ENCODE measurements at regions not wholly inside any gene's neighbourhood (a gene's known extent, or its start where the extent isn't known, plus 50 kb on each side); places are given as distances from the start of the nearest gene placed in this dataset.

DNA sequence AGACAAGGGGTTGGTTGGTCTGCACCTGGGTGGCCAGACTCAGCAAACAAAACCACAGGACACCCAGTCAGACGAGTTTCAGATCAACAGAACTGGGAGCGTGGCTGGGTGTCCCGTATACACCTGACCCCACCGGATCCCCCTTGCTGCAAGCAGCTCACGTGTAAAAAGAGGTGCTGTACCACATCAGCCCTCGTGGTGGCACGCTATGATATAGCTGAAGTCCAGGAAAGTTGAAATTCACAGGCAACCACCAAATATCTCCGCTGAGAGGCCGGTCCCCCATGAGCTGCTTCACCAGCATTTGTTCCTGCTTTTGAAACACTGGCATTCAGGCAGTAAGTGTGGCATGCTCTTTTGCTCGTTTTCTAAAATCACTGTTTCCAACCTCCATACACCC, 92.3 kb downstream of the TUBA3C start:
- Mint-ChIP-seq H3K27ac (no peak overlapping the region), H3K4me3 (no peak overlapping the region), H3K36me3 (ENCODE audit: low read depth) (peaks cover 2% of the 10 kb centered on the region), H3K9me3 (peaks cover 93% of the 10 kb centered on the region), H3K27me3 (ENCODE audit: insufficient read depth) (no peaks in the 10 kb centered on the region), H3K4me1 (no peaks in the 10 kb centered on the region)
- DNase-seq, result no peak
- no peaks in the 10 kb centered on the region for H3K4me1 ChIP-seq (ENCODE audit: control insufficient read depth, insufficient read depth, low read length)
- WGBS, 2 experiments (ENCODE audit: insufficient coverage in 1 of 2, insufficient read length in 1 of 2), result 64 to 69% methylated on average over 10 of the region's 10 CpGs
- H3K9ac ChIP-seq (ENCODE audit: extremely low read depth, low read length, poor library complexity, severe bottlenecking), result no peak overlapping the region
- H3K36me3 ChIP-seq (ENCODE audit: control insufficient read depth, insufficient read depth, low read length), result no peaks in the 10 kb centered on the region
- peaks cover 74% of the 10 kb centered on the region for H3K9me3 ChIP-seq (ENCODE audit: control insufficient read depth, low read length)
- no peak overlapping the region for H3K4me3 ChIP-seq (ENCODE audit: low read length)
- TF ChIP-seq CTCF (conservative IDR thresholded peaks at IDR 0.05), result no peak
- H3K27me3 ChIP-seq (ENCODE audit: control insufficient read depth, insufficient read depth, low read length, poor library complexity, severe bottlenecking), result no peaks in the 10 kb centered on the region
- no peak overlapping the region for H3K27ac ChIP-seq (ENCODE audit: low read depth, low read length)

DNA sequence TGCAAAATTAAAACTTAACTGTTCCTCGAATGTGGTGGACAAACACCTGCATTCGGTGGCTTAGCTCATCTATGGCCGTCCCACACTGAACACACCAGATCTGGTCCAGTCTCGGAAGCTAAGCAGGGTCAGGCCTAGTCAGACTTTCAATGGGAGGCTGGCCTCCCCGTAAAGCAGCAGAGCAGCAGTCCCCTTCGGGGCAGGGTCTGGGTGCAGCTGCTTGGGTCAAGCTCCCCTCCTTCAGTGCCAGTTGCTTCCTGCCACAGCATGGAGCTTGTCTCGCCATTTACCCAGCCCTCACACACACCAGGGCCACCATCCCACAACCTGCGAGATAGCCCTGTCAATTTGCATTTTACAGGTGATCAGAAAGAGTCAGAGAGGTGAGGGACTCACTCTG, 93.2 kb downstream of the TUBA3C start:
- H3K27me3 Mint-ChIP-seq (ENCODE audit: insufficient read depth), result no peaks in the 10 kb centered on the region
- peaks cover 2% of the 10 kb centered on the region for H3K36me3 Mint-ChIP-seq (ENCODE audit: low read depth)
- Histone ChIP-seq H3K36me3 (ENCODE audit: control insufficient read depth, insufficient read depth, low read length) (no peaks in the 10 kb centered on the region), H3K27ac (ENCODE audit: low read depth, low read length) (no peak overlapping the region), H3K9ac (ENCODE audit: extremely low read depth, low read length, poor library complexity, severe bottlenecking) (no peak overlapping the region), H3K27me3 (ENCODE audit: control insufficient read depth, insufficient read depth, low read length, poor library complexity, severe bottlenecking) (no peaks in the 10 kb centered on the region), H3K4me3 (ENCODE audit: low read length) (no peak overlapping the region), H3K4me1 (ENCODE audit: control insufficient read depth, insufficient read depth, low read length) (no peaks in the 10 kb centered on the region), H3K9me3 (ENCODE audit: control insufficient read depth, low read length) (peaks cover 74% of the 10 kb centered on the region)
- H3K27ac Mint-ChIP-seq, result no peak overlapping the region
- H3K9me3 Mint-ChIP-seq, result peaks cover 95% of the 10 kb centered on the region
- no peak for DNase-seq
- no peaks in the 10 kb centered on the region for H3K4me1 Mint-ChIP-seq
- TF ChIP-seq CTCF (conservative IDR thresholded peaks at IDR 0.05), result no peak
- no peak overlapping the region for H3K4me3 Mint-ChIP-seq
- 79% methylated on average over 8 of the region's 8 CpGs; no CpG with 5 or more reads in 1 of the 2 experiments for WGBS, 2 experiments (ENCODE audit: insufficient coverage in 1 of 2, insufficient read length in 1 of 2)

DNA sequence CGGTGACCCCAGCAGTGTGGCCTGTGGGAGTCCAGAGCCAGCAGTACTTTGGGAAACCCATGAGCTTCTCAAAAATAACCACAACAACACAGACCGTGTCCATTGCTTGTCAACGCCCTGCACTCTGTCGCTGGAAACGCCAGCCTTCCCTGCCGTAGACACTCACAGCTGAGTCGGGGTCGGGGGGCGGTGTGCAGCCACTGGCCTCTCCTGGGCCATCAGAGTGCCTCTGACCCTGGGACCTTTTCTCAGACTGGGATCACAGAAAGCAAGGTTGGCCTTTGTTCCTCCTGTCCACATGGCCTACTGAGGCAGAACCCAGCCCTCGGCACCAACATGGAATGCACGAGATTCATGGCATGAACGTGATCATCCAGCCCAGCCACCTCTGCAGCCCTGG, 95.7 kb downstream of the TUBA3C start:
- Histone ChIP-seq H3K27ac (ENCODE audit: low read depth, low read length) (no peak overlapping the region), H3K27me3 (ENCODE audit: control insufficient read depth, insufficient read depth, low read length, poor library complexity, severe bottlenecking) (no peaks in the 10 kb centered on the region), H3K4me1 (ENCODE audit: control insufficient read depth, insufficient read depth, low read length) (no peaks in the 10 kb centered on the region), H3K9me3 (ENCODE audit: control insufficient read depth, low read length) (peaks cover 77% of the 10 kb centered on the region), H3K9ac (ENCODE audit: extremely low read depth, low read length, poor library complexity, severe bottlenecking) (no peak overlapping the region), H3K4me3 (ENCODE audit: low read length) (no peak overlapping the region), H3K36me3 (ENCODE audit: control insufficient read depth, insufficient read depth, low read length) (no peaks in the 10 kb centered on the region)
- no peaks in the 10 kb centered on the region for H3K27me3 Mint-ChIP-seq (ENCODE audit: insufficient read depth)
- no peak for TF ChIP-seq CTCF (conservative IDR thresholded peaks at IDR 0.05)
- no peak overlapping the region for H3K27ac Mint-ChIP-seq
- H3K4me1 Mint-ChIP-seq, result no peaks in the 10 kb centered on the region
- H3K36me3 Mint-ChIP-seq (ENCODE audit: low read depth), result peaks cover 2% of the 10 kb centered on the region
- WGBS, 2 experiments (ENCODE audit: insufficient coverage in 1 of 2, insufficient read length in 1 of 2), result 88 to 99% methylated on average over 9 to 12 of the region's 12 CpGs
- no peak overlapping the region for H3K4me3 Mint-ChIP-seq
- H3K9me3 Mint-ChIP-seq, result peaks cover 97% of the 10 kb centered on the region
- no peak for DNase-seq
